CD14-positive monocyte (primary cell): ENCODE measurements at regions not wholly inside any gene's neighbourhood (a gene's known extent, or its start where the extent isn't known, plus 50 kb on each side); places are given as distances from the start of the nearest gene placed in this dataset.

ENCODE experiments used
- DNase-seq, 3 donors: peaks; one replicate each; pipeline ENCODE4 v3.0.0-alpha.2; 2011 to 2022
- H2AFZ ChIP-seq: 2 replicates; pipeline ENCODE4 v1.6.0; 2012; ENCODE audit warnings: mild to moderate bottlenecking, low read depth, low read length, inconsistent platforms; ENCODE audit not compliant: insufficient read depth, poor library complexity, severe bottlenecking
- H3K27ac ChIP-seq, 2 donors: 1 replicate in 1 of 2; 2 replicates in 1 of 2; pipeline ENCODE4 v1.5.1; 2012 to 2013; ENCODE audit warnings: low read length in 2 of 2, control low read depth in 1 of 2, inconsistent platforms in 1 of 2, low read depth in 1 of 2, mild to moderate bottlenecking in 1 of 2
- H3K27me3 ChIP-seq, 2 donors: one replicate each; pipeline versions ENCODE4 v1.6.0 to v1.6.1; 2011 to 2013; ENCODE audit warnings: low read length in 2 of 2; ENCODE audit not compliant: control insufficient read depth in 2 of 2, insufficient read depth in 2 of 2
- H3K36me3 ChIP-seq, 2 donors: replicated peaks in 1 of 2; 1 replicate in 1 of 2; 2 replicates in 1 of 2; pipeline versions ENCODE4 v1.5.1 to v1.6.1; 2012 to 2013; ENCODE audit warnings: low read length in 2 of 2, control low read depth in 1 of 2, inconsistent platforms in 1 of 2, mild to moderate bottlenecking in 1 of 2; ENCODE audit not compliant: insufficient read depth in 2 of 2, control insufficient read depth in 1 of 2
- H3K4me1 ChIP-seq, 2 donors: 1 replicate in 1 of 2; 2 replicates in 1 of 2; pipeline versions ENCODE4 v1.5.1 to v1.6.1; 2012 to 2013; ENCODE audit warnings: low read length in 2 of 2, control low read depth in 1 of 2, inconsistent platforms in 1 of 2, mild to moderate bottlenecking in 1 of 2, moderate library complexity in 1 of 2; ENCODE audit not compliant: insufficient read depth in 2 of 2, control insufficient read depth in 1 of 2
- H3K4me2 ChIP-seq: replicated peaks from 2 replicates; pipeline ENCODE3; 2012; ENCODE audit warnings: low read length, moderate library complexity, mild to moderate bottlenecking; ENCODE audit not compliant: poor library complexity, severe bottlenecking; ENCODE audit errors: extremely low read depth
- H3K4me3 ChIP-seq, 3 experiments: fragments of 200-600 bp in 1 of 3; sonication (generic) in 1 of 3; replicated peaks in 1 of 3; 1 replicate in 2 of 3; 2 replicates in 1 of 3; pipeline ENCODE4 v1.5.1; 2011 to 2013; ENCODE audit warnings: low read length in 3 of 3, mild to moderate bottlenecking in 3 of 3, control low read depth in 2 of 3, low read depth in 2 of 3, inconsistent platforms in 1 of 3, moderate library complexity in 1 of 3
- H3K79me2 ChIP-seq: 2 replicates; pipeline ENCODE4 v1.6.0; 2012; ENCODE audit warnings: mild to moderate bottlenecking, control low read depth, inconsistent platforms, low read length, moderate library complexity; ENCODE audit not compliant: insufficient read depth
- H3K9ac ChIP-seq: 2 replicates; pipeline ENCODE4 v1.6.0; 2017; ENCODE audit warnings: low read length, mild to moderate bottlenecking; ENCODE audit not compliant: insufficient read depth, poor library complexity, severe bottlenecking
- H3K9me3 ChIP-seq, 2 donors: replicated peaks in 1 of 2; 1 replicate in 1 of 2; 2 replicates in 1 of 2; pipeline versions ENCODE4 v1.5.1 to v1.6.1; 2012 to 2013; ENCODE audit warnings: low read length in 2 of 2, control low read depth in 1 of 2; ENCODE audit not compliant: control insufficient read depth in 1 of 2, insufficient read depth in 1 of 2
- H4K20me1 ChIP-seq: 2 replicates; pipeline ENCODE4 v1.6.0; 2012; ENCODE audit warnings: mild to moderate bottlenecking, low read length, control low read depth, moderate library complexity; ENCODE audit not compliant: insufficient read depth
- H3K27ac Mint-ChIP-seq, 7 donors: one replicate each; pipeline ENCODE4 v1.8.0; 2020; ENCODE audit warnings: mild to moderate bottlenecking in 7 of 7, mixed read lengths in 7 of 7, moderate library complexity in 6 of 7, inconsistent platforms in 2 of 7
- H3K27me3 Mint-ChIP-seq, 3 donors: one replicate each; pipeline ENCODE4 v1.8.0; 2021 to 2022; ENCODE audit warnings: low read depth in 3 of 3, mild to moderate bottlenecking in 3 of 3, mixed read lengths in 3 of 3, moderate library complexity in 3 of 3, inconsistent platforms in 1 of 3
- H3K36me3 Mint-ChIP-seq, 2 donors: one replicate each; pipeline ENCODE4 v1.8.0; 2020; ENCODE audit warnings: mixed read lengths in 2 of 2, inconsistent platforms in 1 of 2, mild to moderate bottlenecking in 1 of 2
- H3K4me1 Mint-ChIP-seq: one replicate; pipeline ENCODE4 v1.8.0; 2020; ENCODE audit warnings: mild to moderate bottlenecking, mixed read lengths
- H3K4me3 Mint-ChIP-seq, 2 donors: one replicate each; pipeline ENCODE4 v1.8.0; 2020; ENCODE audit warnings: mild to moderate bottlenecking in 2 of 2, mixed read lengths in 2 of 2, moderate library complexity in 1 of 2
- H3K9me3 Mint-ChIP-seq, 7 donors: one replicate each; pipeline ENCODE4 v1.8.0; 2020 to 2022; ENCODE audit warnings: mixed read lengths in 7 of 7, mild to moderate bottlenecking in 6 of 7, moderate library complexity in 6 of 7, inconsistent platforms in 2 of 7
- CTCF ChIP-seq: fragments of 200-600 bp; IDR thresholded peaks from one replicate; pipeline ENCODE4 v1.8.0; 2022; ENCODE audit warnings: antibody characterized with exemption, mild to moderate bottlenecking
- WGBS: methylation state at CpG from one replicate; pipeline ENCODE4 v1.1.5; 2013; ENCODE audit warnings: missing lambda C conversion rate; ENCODE audit not compliant: insufficient coverage; 5-methylcytosine and 5-hydroxymethylcytosine counted together
- intact Hi-C, 2 donors: fragments of 100-400 bp; cut with micrococcal nuclease; formaldehyde crosslinking; loops; one replicate each; pipeline versions ENCODE4 v1.15.0 to v1.15.1; 2023

GRCh38 chr4:126202226-126202625 lies 887.5 kb downstream of the FAT4 start:
- peaks cover 8 to 29% (median 16%) of the 10 kb centered on the region in 7 donors for H3K9me3 Mint-ChIP-seq
- no peaks in the 10 kb centered on the region for H3K36me3 ChIP-seq
- H3K27me3 ChIP-seq: no peaks in the 10 kb centered on the region
- no peaks in the 10 kb centered on the region for H3K36me3 Mint-ChIP-seq
- peaks cover 14 to 18% of the 10 kb centered on the region in 2 donors for H3K9me3 ChIP-seq
- H3K79me2 ChIP-seq: no peaks in the 10 kb centered on the region
- intact Hi-C loops: no loop called here
- H3K4me2 ChIP-seq: no peak overlapping the region
- WGBS: 69% methylated on average over 3 of the region's 3 CpGs
- no peak overlapping the region for H3K27ac ChIP-seq
- H3K4me3 Mint-ChIP-seq: no peak overlapping the region
- peaks cover 0 to 1% (median 0%) of the 10 kb centered on the region in 3 donors for H3K27me3 Mint-ChIP-seq
- DNase-seq: no peak
- no peak overlapping the region for H3K4me3 ChIP-seq
- no peak overlapping the region for H3K9ac ChIP-seq
- no peak overlapping the region for H2AFZ ChIP-seq
- TF ChIP-seq CTCF: no peak
- no peaks in the 10 kb centered on the region for H3K4me1 ChIP-seq
- no peak overlapping the region for H3K27ac Mint-ChIP-seq
- no peaks in the 10 kb centered on the region for H4K20me1 ChIP-seq
- no peaks in the 10 kb centered on the region for H3K4me1 Mint-ChIP-seq

- no CpG with 5 or more reads among the region's 3 CpGs for WGBS
- intact Hi-C loops: no loop called here
- Histone ChIP-seq H3K9ac (no peak overlapping the region), H3K79me2 (no peaks in the 10 kb centered on the region), H3K27me3 (no peaks in the 10 kb centered on the region), H4K20me1 (no peaks in the 10 kb centered on the region), H2AFZ (no peak overlapping the region), H3K27ac (no peak overlapping the region), H3K4me3 (no peak overlapping the region), H3K36me3 (no peaks in the 10 kb centered on the region), H3K4me1 (no peaks in the 10 kb centered on the region), H3K9me3 (peaks cover 2 to 7% of the 10 kb centered on the region in 2 donors), H3K4me2 (no peak overlapping the region)
- peaks cover 0 to 6% (median 2%) of the 10 kb centered on the region in 7 donors for H3K9me3 Mint-ChIP-seq
- H3K4me1 Mint-ChIP-seq: no peaks in the 10 kb centered on the region
- H3K27me3 Mint-ChIP-seq: no peaks in the 10 kb centered on the region
- no peak for TF ChIP-seq CTCF
- no peaks in the 10 kb centered on the region for H3K36me3 Mint-ChIP-seq
- no peak overlapping the region for H3K27ac Mint-ChIP-seq
- DNase-seq: no peak
- H3K4me3 Mint-ChIP-seq: no peak overlapping the region
Measured at GRCh38 chr4:126207910-126208309, 893.2 kb downstream of the FAT4 start.
